Activated CD4-positive, alpha-beta memory T cell treated with anti-CD3 and anti-CD28 coated beads for 36 hours (primary cell): ENCODE measurements at regions not wholly inside any gene's neighbourhood (a gene's known extent, or its start where the extent isn't known, plus 50 kb on each side); places are given as distances from the start of the nearest gene placed in this dataset.

Experiments used
- CTCF ChIA-PET: fragments of 350-600 bp; sonication (Branson Sonifier 250); formaldehyde crosslinking; loops from one replicate; lab custom pipeline; 2021; ENCODE audit warnings: antibody characterized with exemption, inconsistent platforms; lab: Charles Lee
- POLR2A ChIA-PET: fragments of 350-600 bp; sonication (Branson Sonifier 250); formaldehyde crosslinking; loops from one replicate; lab custom pipeline; 2021; ENCODE audit warnings: antibody characterized with exemption; lab: Charles Lee
- DNase-seq: peaks from one replicate; pipeline ENCODE4 v3.0.0-alpha.2; 2020
- H3K27ac Mint-ChIP-seq: one replicate; pipeline ENCODE4 v1.8.0; 2021; ENCODE audit warnings: mixed read lengths
- H3K27me3 Mint-ChIP-seq: one replicate; pipeline ENCODE4 v1.8.0; 2021; ENCODE audit warnings: mixed read lengths
- H3K36me3 Mint-ChIP-seq: one replicate; pipeline ENCODE4 v1.8.0; 2021; ENCODE audit warnings: mixed read lengths
- H3K4me1 Mint-ChIP-seq: one replicate; pipeline ENCODE4 v1.8.0; 2021; ENCODE audit warnings: low read depth, mixed read lengths
- H3K4me3 Mint-ChIP-seq: one replicate; pipeline ENCODE4 v1.8.0; 2021; ENCODE audit warnings: mild to moderate bottlenecking, mixed read lengths
- H3K9me3 Mint-ChIP-seq: one replicate; pipeline ENCODE4 v1.8.0; 2021; ENCODE audit warnings: mixed read lengths
- intact Hi-C: fragments of 100-400 bp; cut with micrococcal nuclease; formaldehyde crosslinking; loops from one replicate; pipeline ENCODE4 v1.15.1; 2023

DNA sequence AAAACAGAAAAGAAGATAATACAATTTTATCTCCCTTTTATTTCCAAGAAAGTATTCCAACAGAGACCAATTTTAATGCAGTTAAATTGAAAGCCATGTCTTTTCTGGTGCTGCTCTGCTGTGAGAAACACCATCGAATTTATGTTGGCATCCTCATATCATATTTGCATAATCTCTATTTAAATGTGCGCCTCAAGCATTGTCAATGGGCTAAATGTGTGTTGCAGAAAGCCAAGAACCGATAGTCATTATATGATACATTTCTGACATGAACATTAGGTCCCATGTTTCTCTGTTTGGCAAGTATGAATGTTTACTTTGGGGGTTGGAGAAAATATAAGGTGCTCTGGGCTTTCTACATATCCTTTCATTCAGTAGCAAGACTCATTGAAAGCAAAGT is 1023.5 kb upstream of the CELF2 start:
- H3K4me3 Mint-ChIP-seq: no peak overlapping the region
- ChIA-PET CTCF (no interaction called here), POLR2A (no interaction called here)
- H3K27me3 Mint-ChIP-seq: peaks cover 2% of the 10 kb centered on the region
- no peaks in the 10 kb centered on the region for H3K36me3 Mint-ChIP-seq
- no peak overlapping the region for H3K27ac Mint-ChIP-seq
- H3K9me3 Mint-ChIP-seq: no peaks in the 10 kb centered on the region
- no peaks in the 10 kb centered on the region for H3K4me1 Mint-ChIP-seq
- DNase-seq: no peak
- intact Hi-C loops: no loop called here

DNA sequence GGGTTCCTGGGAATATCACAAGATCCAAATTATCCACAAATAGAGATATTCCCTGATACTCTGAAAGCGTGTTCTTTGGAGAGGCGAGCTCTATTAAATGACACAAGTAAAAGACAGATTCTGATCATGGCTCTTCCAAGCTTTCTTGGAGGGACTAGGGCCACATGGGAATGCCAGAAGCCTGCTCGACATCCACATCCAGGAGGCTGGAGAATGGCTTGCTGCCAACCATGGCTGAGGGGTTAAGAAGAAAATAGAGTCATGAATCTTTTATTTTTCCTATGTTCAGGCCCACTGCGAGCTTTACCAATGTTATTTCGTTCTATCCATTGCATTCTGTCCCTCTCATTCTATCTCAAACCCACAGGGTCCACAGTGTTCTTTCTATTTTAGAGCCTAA is 1018.0 kb upstream of the CELF2 start:
- Mint-ChIP-seq H3K4me1 (no peaks in the 10 kb centered on the region), H3K9me3 (no peaks in the 10 kb centered on the region), H3K36me3 (no peaks in the 10 kb centered on the region), H3K27me3 (no peaks in the 10 kb centered on the region), H3K27ac (no peak overlapping the region), H3K4me3 (no peak overlapping the region)
- ChIA-PET CTCF (no interaction called here), POLR2A (no interaction called here)
- intact Hi-C loops: no loop called here
- DNase-seq: no peak

DNA sequence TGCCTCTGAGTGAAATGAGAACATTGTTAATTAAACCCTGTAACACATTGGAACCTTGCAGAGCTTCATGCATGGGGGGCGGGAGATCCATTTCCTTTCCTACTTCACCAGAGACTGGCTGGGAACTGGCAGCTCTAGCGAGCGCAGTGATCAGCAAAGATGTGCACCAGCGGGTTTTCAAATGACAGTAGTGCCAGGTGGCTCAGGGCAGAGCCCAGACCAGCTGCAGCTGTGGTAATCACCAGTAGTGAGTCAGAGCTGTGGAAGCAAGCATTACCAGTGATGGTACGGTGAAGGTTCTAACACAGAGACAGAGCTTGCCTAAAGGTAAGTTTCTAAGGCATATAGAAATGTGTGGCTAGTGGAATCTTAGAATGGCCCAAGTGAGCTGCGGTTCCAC is 1009.7 kb upstream of the CELF2 start:
- intact Hi-C loops: no loop called here
- no peak for DNase-seq
- Mint-ChIP-seq H3K4me1 (no peaks in the 10 kb centered on the region), H3K27ac (no peak overlapping the region), H3K9me3 (no peaks in the 10 kb centered on the region), H3K4me3 (no peak overlapping the region), H3K27me3 (no peaks in the 10 kb centered on the region), H3K36me3 (no peaks in the 10 kb centered on the region)
- ChIA-PET POLR2A (no interaction called here), CTCF (no interaction called here)

DNA sequence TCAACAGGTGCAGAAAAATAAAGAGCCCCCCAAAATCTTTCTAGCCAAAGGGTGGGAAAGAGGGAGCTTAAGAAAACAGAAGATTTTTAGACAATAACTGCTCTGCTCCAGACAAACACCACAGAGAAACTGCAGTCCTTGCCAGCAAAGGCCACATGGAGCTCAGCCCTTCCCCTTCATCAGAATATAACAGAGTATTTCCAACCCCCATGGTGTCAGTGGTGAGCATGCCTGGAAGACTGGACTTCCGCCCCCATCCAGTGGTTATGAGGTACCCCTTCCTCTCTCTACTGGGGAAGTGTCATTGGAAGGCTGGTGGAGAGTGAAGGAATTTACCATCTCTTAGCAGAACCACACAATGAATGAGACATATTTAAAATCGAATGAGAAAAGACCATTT is 1007.3 kb upstream of the CELF2 start:
- Mint-ChIP-seq H3K4me1 (no peaks in the 10 kb centered on the region), H3K36me3 (no peaks in the 10 kb centered on the region), H3K27ac (no peak overlapping the region), H3K9me3 (no peaks in the 10 kb centered on the region), H3K27me3 (no peaks in the 10 kb centered on the region), H3K4me3 (no peak overlapping the region)
- no peak for DNase-seq
- ChIA-PET CTCF (no interaction called here), POLR2A (no interaction called here)
- intact Hi-C loops: no loop called here

DNA sequence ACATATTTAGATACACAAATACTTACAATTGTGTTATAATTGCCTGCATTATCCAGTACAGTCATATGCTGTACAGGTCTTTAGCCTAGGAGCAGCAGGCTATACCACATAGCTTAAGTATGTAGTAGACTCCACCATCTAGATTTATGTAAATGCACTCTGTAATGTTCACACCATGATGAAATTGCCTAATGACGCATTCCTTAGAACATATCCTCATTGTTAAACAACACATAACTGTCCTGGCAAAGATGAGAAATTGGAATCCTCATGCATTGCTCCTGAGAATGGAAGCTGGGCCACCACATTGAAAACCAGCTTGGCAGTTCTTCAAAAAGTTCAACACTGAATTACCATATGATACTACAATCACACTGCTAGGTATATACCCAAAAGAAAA is 1002.8 kb upstream of the CELF2 start:
- H3K9me3 Mint-ChIP-seq: no peaks in the 10 kb centered on the region
- POLR2A ChIA-PET: no interaction called here
- H3K4me3 Mint-ChIP-seq: no peak overlapping the region
- no peaks in the 10 kb centered on the region for H3K27me3 Mint-ChIP-seq
- H3K36me3 Mint-ChIP-seq: no peaks in the 10 kb centered on the region
- no peak for DNase-seq
- intact Hi-C loops: no loop called here
- no peaks in the 10 kb centered on the region for H3K4me1 Mint-ChIP-seq
- H3K27ac Mint-ChIP-seq: no peak overlapping the region
- CTCF ChIA-PET: no interaction called here

DNA sequence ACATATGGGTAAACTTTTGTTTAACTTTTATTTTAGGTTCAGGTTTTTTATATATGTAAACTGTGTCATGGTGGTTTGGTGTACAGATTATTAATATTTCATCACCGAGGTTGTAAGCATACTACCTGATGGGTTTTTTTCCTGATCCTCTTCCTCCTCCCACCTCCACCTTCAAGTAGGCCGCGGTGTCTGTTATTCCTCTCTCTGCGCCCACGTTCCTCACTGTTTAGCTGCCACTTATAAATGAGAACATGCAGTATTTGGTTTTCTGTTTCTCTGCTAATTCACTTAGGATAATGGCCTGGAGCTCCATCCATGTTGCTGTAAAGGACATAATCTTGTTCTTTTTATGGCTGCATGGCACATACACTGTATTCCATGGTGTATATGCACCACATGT is 1000.0 kb upstream of the CELF2 start:
- intact Hi-C loops: no loop called here
- POLR2A ChIA-PET: no interaction called here
- Mint-ChIP-seq H3K36me3 (no peaks in the 10 kb centered on the region), H3K4me3 (no peak overlapping the region), H3K4me1 (no peaks in the 10 kb centered on the region), H3K9me3 (no peaks in the 10 kb centered on the region), H3K27me3 (no peaks in the 10 kb centered on the region), H3K27ac (no peak overlapping the region)
- no peak for DNase-seq
- CTCF ChIA-PET: no interaction called here

DNA sequence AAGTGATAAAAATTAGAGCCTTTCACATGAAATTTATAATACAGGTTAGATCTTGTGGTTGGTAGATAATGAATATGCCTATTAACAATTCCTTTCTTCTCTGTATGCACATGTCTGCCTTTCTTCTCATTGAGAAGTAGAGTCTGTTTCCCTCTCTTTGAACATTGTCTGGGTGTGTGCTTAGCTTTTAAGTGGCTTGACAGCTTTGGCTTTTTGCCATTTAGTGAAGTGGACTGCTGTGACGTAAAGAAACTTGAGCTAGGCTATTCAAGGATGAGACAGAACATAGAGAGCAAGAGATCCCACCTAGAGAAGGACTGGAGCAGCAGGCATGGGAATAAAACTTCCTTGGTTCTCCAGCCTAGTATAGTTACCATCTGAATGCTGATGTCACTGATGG is 996.7 kb upstream of the CELF2 start:
- peaks cover 3% of the 10 kb centered on the region for H3K27me3 Mint-ChIP-seq
- no peak for DNase-seq

DNA sequence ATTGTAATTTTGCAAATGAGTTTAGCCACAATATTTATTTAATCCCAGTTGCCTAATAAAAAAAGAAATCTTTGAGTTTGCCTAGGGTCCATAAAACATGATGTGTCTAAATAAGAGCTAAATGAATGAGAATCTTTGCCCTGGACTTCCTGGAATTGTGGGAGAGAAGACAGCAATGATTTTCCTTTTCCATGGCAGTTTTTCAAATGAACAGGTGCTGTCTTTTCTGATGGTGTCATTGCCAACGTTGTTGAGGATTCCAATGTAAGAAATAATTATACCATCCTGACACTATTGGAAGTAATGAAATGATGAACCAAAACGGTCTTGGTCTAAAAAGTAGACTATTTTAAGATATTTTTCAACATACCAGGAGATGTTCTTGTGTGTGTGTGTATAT is 984.7 kb upstream of the CELF2 start:
- Mint-ChIP-seq H3K4me1 (no peaks in the 10 kb centered on the region), H3K9me3 (no peaks in the 10 kb centered on the region), H3K4me3 (no peak overlapping the region), H3K27ac (no peak overlapping the region), H3K36me3 (no peaks in the 10 kb centered on the region), H3K27me3 (no peaks in the 10 kb centered on the region)
- POLR2A ChIA-PET: no interaction called here
- no peak for DNase-seq
- intact Hi-C loops: no loop called here
- CTCF ChIA-PET: no interaction called here

More for the DNA sequence above, 996.7 kb upstream of the CELF2 start:
- H3K36me3 Mint-ChIP-seq: no peaks in the 10 kb centered on the region
- POLR2A ChIA-PET: no interaction called here
- H3K4me3 Mint-ChIP-seq: no peak overlapping the region
- no peaks in the 10 kb centered on the region for H3K9me3 Mint-ChIP-seq
- H3K27ac Mint-ChIP-seq: no peak overlapping the region
- CTCF ChIA-PET: no interaction called here
- H3K4me1 Mint-ChIP-seq: no peaks in the 10 kb centered on the region
- intact Hi-C loops: no loop called here

DNA sequence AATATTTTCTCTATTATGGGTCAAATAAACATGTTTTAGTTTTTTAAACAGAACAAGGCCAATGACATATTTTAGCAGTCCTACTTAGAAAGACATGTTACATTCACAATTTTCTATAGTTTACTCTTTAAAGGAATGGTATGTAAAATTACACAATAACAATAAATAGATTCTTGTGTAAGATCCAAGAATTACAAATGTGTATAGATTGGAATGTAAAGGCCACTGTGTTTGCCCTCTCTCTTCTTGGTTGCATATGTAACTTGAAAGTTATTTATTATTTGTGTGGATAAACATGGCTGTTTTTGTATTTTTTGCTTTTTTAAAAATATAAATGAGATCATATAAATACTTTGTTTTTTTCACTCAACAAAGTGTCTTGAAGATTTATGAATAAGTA is 979.3 kb upstream of the CELF2 start:
- H3K27me3 Mint-ChIP-seq: no peaks in the 10 kb centered on the region
- no peak for DNase-seq
- H3K27ac Mint-ChIP-seq: no peak overlapping the region
- no peak overlapping the region for H3K4me3 Mint-ChIP-seq
- no peaks in the 10 kb centered on the region for H3K36me3 Mint-ChIP-seq
- H3K4me1 Mint-ChIP-seq: no peaks in the 10 kb centered on the region
- intact Hi-C loops: no loop called here
- CTCF ChIA-PET: no interaction called here
- H3K9me3 Mint-ChIP-seq: no peaks in the 10 kb centered on the region
- POLR2A ChIA-PET: no interaction called here

DNA sequence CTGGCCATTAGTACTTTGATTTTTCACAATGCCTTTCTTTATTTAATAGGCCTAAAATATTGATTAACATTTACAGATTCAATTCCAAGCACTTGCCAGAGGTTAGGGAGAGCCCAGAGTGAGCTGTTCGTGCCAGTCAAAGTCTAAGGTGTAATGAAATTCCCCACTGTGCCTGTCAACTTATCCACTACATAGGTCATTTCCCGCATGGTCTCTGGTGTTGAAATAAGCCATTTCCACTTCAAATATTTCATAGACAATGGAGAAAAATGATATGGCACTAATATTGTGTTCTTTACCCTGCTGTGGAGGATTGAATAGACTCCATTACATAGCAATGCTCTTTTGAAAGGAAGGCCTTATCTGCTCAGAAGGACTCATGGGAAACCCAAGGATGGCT is 978.1 kb upstream of the CELF2 start:
- Mint-ChIP-seq H3K4me1 (no peaks in the 10 kb centered on the region), H3K9me3 (no peaks in the 10 kb centered on the region), H3K27me3 (no peaks in the 10 kb centered on the region), H3K4me3 (no peak overlapping the region), H3K27ac (no peak overlapping the region), H3K36me3 (no peaks in the 10 kb centered on the region)
- DNase-seq: no peak
- CTCF ChIA-PET: no interaction called here
- POLR2A ChIA-PET: no interaction called here
- intact Hi-C loops: no loop called here

DNA sequence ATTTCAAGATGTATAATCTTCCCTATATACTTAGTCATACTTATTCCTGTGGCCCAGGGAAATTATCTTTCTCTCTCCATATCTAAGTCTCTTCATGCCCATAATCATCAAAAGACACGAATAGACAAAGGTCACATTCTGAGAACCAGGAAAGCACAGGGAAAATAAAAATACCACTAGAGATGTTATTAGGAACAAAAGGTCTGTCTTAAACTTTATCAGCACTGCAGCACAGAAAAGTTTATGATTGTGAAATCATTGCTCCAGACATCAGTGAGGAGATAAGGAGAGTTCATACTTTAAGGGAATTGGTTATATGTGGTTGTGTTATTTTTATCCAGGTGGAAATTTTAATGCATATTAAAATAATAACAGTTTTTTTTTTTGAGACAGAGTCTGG is 974.6 kb upstream of the CELF2 start:
- no peaks in the 10 kb centered on the region for H3K36me3 Mint-ChIP-seq
- H3K27ac Mint-ChIP-seq: no peak overlapping the region
- POLR2A ChIA-PET: no interaction called here
- CTCF ChIA-PET: no interaction called here
- no peak for DNase-seq
- intact Hi-C loops: no loop called here
- H3K4me3 Mint-ChIP-seq: no peak overlapping the region
- peaks cover 3% of the 10 kb centered on the region for H3K27me3 Mint-ChIP-seq
- H3K9me3 Mint-ChIP-seq: no peaks in the 10 kb centered on the region
- no peaks in the 10 kb centered on the region for H3K4me1 Mint-ChIP-seq

DNA sequence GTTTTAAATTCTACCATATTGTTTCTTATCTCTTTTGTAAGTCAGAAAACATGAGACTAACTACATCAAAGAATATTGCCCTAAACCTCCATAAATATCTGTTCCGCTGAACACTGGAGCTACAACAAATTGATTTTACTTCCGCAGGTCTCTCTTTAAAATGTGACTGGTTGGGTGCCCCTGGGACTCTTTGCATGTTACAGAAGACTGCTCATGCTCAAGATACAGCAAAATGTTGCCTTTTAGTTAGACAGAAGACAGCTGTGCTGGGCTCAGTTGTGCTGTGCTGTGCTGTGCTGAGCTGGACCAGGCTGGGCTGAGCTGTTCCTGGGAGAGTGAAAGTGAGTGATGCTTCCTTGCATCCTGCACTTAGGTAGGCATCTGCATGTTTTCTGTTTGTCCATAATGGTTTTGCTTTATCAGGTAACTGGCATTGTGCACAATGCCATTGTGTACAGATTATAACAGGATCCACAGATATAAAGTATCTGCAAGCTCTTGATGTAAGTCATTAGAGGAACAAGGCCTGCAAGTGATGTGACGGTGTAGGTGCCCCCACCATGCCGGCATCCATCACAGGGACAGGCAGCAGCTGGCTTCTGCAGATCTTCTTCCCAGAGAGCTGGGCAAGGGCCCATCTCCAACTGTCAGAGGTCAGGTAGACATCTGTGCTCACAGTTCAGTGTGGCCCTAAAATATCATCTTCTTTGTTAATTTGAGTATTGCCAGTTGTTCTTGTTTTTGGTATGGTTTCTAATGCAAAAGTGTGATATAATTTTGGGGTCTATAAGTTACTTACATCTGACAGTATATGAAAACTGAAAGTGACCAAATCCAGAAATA is 972.5 kb upstream of the CELF2 start:
- intact Hi-C loops: no loop called here
- ChIA-PET CTCF (no interaction called here), POLR2A (no interaction called here)
- H3K4me1 Mint-ChIP-seq: no peaks in the 10 kb centered on the region
- H3K9me3 Mint-ChIP-seq: no peaks in the 10 kb centered on the region
- peaks cover 3% of the 10 kb centered on the region for H3K27me3 Mint-ChIP-seq
- no peaks in the 10 kb centered on the region for H3K36me3 Mint-ChIP-seq
- DNase-seq: no peak
- H3K4me3 Mint-ChIP-seq: no peak overlapping the region
- no peak overlapping the region for H3K27ac Mint-ChIP-seq

DNA sequence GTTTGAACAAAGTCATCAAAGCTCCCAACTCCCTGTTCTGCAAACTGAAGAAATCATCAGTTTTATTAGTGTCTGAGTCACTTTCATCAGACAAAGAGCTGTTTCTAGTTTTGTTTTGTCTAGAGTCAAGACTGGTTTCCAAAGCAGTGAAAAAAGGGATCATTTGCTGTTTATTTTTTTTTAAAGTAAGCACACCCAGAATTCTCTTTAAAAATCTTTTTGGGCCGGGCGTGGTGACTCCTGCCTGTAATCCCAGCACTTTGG is 972.0 kb upstream of the CELF2 start:
- intact Hi-C loops: no loop called here
- CTCF ChIA-PET: no interaction called here
- Mint-ChIP-seq H3K9me3 (no peaks in the 10 kb centered on the region), H3K36me3 (no peaks in the 10 kb centered on the region), H3K4me1 (no peaks in the 10 kb centered on the region), H3K27me3 (peaks cover 3% of the 10 kb centered on the region), H3K27ac (no peak overlapping the region), H3K4me3 (no peak overlapping the region)
- no peak for DNase-seq
- POLR2A ChIA-PET: no interaction called here
